ENCODE measurements at regions not wholly inside any gene's neighbourhood (a gene's known extent, or its start where the extent isn't known, plus 50 kb on each side); places are given as distances from the start of the nearest gene placed in this dataset.

GRCh38 chr12:72774023-72774422 lies 501.9 kb downstream of the TRHDE start:
- H3K4me2 ChIP-seq (ENCODE audit: insufficient read depth, low read length): no peak overlapping the region
- H2AFZ ChIP-seq (ENCODE audit: low read length): no peak overlapping the region
- TF ChIP-seq, protein P1, sequence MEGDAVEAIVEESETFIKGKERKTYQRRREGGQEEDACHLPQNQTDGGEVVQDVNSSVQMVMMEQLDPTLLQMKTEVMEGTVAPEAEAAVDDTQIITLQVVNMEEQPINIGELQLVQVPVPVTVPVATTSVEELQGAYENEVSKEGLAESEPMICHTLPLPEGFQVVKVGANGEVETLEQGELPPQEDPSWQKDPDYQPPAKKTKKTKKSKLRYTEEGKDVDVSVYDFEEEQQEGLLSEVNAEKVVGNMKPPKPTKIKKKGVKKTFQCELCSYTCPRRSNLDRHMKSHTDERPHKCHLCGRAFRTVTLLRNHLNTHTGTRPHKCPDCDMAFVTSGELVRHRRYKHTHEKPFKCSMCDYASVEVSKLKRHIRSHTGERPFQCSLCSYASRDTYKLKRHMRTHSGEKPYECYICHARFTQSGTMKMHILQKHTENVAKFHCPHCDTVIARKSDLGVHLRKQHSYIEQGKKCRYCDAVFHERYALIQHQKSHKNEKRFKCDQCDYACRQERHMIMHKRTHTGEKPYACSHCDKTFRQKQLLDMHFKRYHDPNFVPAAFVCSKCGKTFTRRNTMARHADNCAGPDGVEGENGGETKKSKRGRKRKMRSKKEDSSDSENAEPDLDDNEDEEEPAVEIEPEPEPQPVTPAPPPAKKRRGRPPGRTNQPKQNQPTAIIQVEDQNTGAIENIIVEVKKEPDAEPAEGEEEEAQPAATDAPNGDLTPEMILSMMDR (IDR thresholded peaks at IDR 0.05; ENCODE audit: extremely low read depth, low read depth, low read length): no peak
- H3K27me3 ChIP-seq (ENCODE audit: insufficient read depth, low read length): no peaks in the 10 kb centered on the region
- H3K4me1 ChIP-seq (ENCODE audit: insufficient read depth, low read length): no peaks in the 10 kb centered on the region
- no peak overlapping the region for H3K27ac ChIP-seq (ENCODE audit: low read depth, low read length)
- no peaks in the 10 kb centered on the region for H3K36me3 ChIP-seq (ENCODE audit: insufficient read depth, low read length)
- DNase-seq (ENCODE audit: insufficient read length, low spot score, missing footprints): no peak
- no peak overlapping the region for H3K4me3 ChIP-seq (ENCODE audit: insufficient read depth, low read length)
- no peaks in the 10 kb centered on the region for H4K20me1 ChIP-seq (ENCODE audit: insufficient read depth, low read length)
- H3K9me3 ChIP-seq (ENCODE audit: low read depth, low read length): no peaks in the 10 kb centered on the region
- no peaks in the 10 kb centered on the region for H3K79me2 ChIP-seq (ENCODE audit: insufficient read depth, low read length)

DNA sequence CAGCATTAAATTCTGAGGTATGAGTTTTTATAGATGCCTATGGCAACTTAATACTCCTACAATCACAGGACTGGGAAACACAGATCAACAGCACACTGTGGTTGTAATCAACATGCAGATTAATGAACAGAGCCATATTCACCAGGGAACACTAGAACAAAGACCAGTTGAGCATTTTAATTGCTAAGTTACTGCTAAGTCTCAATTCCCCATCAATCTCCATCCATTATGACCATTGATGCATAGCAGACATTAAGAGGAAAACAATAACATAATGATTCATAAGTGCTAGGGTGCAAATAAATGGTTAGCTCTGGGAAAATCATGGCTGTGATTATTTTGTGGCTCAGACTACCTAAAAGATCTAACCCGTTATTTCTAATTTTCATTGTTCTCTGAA lies 505.6 kb downstream of the TRHDE start:
- Histone ChIP-seq H2AFZ (ENCODE audit: low read length) (no peak overlapping the region), H3K4me1 (ENCODE audit: insufficient read depth, low read length) (no peaks in the 10 kb centered on the region), H3K79me2 (ENCODE audit: insufficient read depth, low read length) (no peaks in the 10 kb centered on the region), H3K9me3 (ENCODE audit: low read depth, low read length) (no peaks in the 10 kb centered on the region), H3K36me3 (ENCODE audit: insufficient read depth, low read length) (no peaks in the 10 kb centered on the region), H3K4me3 (ENCODE audit: insufficient read depth, low read length) (no peak overlapping the region), H4K20me1 (ENCODE audit: insufficient read depth, low read length) (no peaks in the 10 kb centered on the region), H3K4me2 (ENCODE audit: insufficient read depth, low read length) (no peak overlapping the region), H3K27me3 (ENCODE audit: insufficient read depth, low read length) (no peaks in the 10 kb centered on the region), H3K27ac (ENCODE audit: low read depth, low read length) (no peak overlapping the region)
- TF ChIP-seq, protein P1 (IDR thresholded peaks at IDR 0.05; ENCODE audit: extremely low read depth, low read depth, low read length): no peak
- no peak for DNase-seq (ENCODE audit: insufficient read length, low spot score, missing footprints)

DNA sequence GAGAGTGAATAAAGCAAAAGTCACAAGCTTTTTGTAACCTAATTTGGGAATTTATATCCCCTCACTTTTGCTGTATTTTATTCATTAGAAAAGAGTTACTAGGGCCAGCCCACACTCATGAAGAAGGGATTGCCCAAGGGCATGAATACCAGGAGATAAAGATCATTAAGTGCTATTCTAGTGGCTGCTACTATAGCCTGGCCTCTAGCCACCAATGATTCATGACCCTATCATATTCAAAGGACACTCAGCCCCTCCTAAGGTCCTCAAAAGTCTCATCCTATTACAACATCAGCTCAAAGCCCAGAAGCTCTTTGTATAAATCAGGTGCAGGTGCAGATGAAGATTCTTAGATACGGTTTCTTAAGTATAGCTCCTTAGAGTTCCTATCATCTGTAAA lies 518.1 kb downstream of the TRHDE start:
- Histone ChIP-seq H3K4me2 (ENCODE audit: insufficient read depth, low read length) (no peak overlapping the region), H3K9me3 (ENCODE audit: low read depth, low read length) (peaks cover 2% of the 10 kb centered on the region), H3K27me3 (ENCODE audit: insufficient read depth, low read length) (no peaks in the 10 kb centered on the region), H3K36me3 (ENCODE audit: insufficient read depth, low read length) (no peaks in the 10 kb centered on the region), H3K27ac (ENCODE audit: low read depth, low read length) (no peak overlapping the region), H3K4me3 (ENCODE audit: insufficient read depth, low read length) (no peak overlapping the region), H3K79me2 (ENCODE audit: insufficient read depth, low read length) (no peaks in the 10 kb centered on the region), H2AFZ (ENCODE audit: low read length) (no peak overlapping the region), H4K20me1 (ENCODE audit: insufficient read depth, low read length) (no peaks in the 10 kb centered on the region), H3K4me1 (ENCODE audit: insufficient read depth, low read length) (no peaks in the 10 kb centered on the region)
- TF ChIP-seq, protein P1 (IDR thresholded peaks at IDR 0.05; ENCODE audit: extremely low read depth, low read depth, low read length): no peak
- no peak for DNase-seq (ENCODE audit: insufficient read length, low spot score, missing footprints)

- Histone ChIP-seq H3K27me3 (ENCODE audit: insufficient read depth, low read length) (no peaks in the 10 kb centered on the region), H3K9me3 (ENCODE audit: low read depth, low read length) (peaks cover 2% of the 10 kb centered on the region), H2AFZ (ENCODE audit: low read length) (no peak overlapping the region), H3K79me2 (ENCODE audit: insufficient read depth, low read length) (no peaks in the 10 kb centered on the region), H3K27ac (ENCODE audit: low read depth, low read length) (no peak overlapping the region), H3K36me3 (ENCODE audit: insufficient read depth, low read length) (no peaks in the 10 kb centered on the region), H3K4me3 (ENCODE audit: insufficient read depth, low read length) (no peak overlapping the region), H3K4me2 (ENCODE audit: insufficient read depth, low read length) (no peak overlapping the region), H3K4me1 (ENCODE audit: insufficient read depth, low read length) (no peaks in the 10 kb centered on the region), H4K20me1 (ENCODE audit: insufficient read depth, low read length) (no peaks in the 10 kb centered on the region)
- DNase-seq (ENCODE audit: insufficient read length, low spot score, missing footprints): no peak
- TF ChIP-seq, protein P1 (IDR thresholded peaks at IDR 0.05; ENCODE audit: extremely low read depth, low read depth, low read length): no peak
Measured at GRCh38 chr12:72792889-72793288, 520.7 kb downstream of the TRHDE start.

Measured in osteoblast (primary cell).